Retinal pigment epithelial cell (primary cell): ENCODE measurements at regions not wholly inside any gene's neighbourhood (a gene's known extent, or its start where the extent isn't known, plus 50 kb on each side); places are given as distances from the start of the nearest gene placed in this dataset.

ENCODE experiments used
- DNase-seq: peaks from one replicate; pipeline ENCODE4 v3.0.0-alpha.2; 2010; ENCODE audit warnings: low read depth
- H3K4me3 ChIP-seq: 2 replicates; pipeline ENCODE4 v1.5.1; 2011; ENCODE audit warnings: mild to moderate bottlenecking, low read length, control low read depth, moderate library complexity
- TF ChIP-seq, protein P1 (sequence below): conservative IDR thresholded peaks from 2 replicates; pipeline ENCODE4 v1.5.1; 2011; ENCODE audit warnings: low read depth, low read length, control low read depth, inconsistent platforms

DNA sequence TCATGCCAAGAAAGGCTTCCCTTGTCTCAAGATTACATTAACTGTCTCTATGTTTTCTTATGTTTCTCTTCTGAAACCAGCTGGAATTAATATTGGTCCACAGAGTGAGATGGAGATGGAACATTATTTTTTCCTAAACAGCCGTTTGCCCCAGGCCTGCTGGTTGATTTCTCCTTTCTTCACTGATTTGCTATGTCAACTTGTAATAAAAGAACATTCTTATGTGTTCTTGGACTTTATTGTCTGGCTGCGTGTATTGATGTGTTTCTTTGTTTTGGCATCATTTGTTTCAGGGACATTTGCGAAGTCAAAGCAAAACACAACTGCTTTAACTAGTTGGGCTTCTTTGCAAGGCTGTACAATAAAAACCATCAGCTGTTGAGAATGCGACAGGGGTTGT, 168.5 kb downstream of the FAM43A start:
- TF ChIP-seq, protein P1, sequence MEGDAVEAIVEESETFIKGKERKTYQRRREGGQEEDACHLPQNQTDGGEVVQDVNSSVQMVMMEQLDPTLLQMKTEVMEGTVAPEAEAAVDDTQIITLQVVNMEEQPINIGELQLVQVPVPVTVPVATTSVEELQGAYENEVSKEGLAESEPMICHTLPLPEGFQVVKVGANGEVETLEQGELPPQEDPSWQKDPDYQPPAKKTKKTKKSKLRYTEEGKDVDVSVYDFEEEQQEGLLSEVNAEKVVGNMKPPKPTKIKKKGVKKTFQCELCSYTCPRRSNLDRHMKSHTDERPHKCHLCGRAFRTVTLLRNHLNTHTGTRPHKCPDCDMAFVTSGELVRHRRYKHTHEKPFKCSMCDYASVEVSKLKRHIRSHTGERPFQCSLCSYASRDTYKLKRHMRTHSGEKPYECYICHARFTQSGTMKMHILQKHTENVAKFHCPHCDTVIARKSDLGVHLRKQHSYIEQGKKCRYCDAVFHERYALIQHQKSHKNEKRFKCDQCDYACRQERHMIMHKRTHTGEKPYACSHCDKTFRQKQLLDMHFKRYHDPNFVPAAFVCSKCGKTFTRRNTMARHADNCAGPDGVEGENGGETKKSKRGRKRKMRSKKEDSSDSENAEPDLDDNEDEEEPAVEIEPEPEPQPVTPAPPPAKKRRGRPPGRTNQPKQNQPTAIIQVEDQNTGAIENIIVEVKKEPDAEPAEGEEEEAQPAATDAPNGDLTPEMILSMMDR: no peak
- no peak for DNase-seq
- no peak overlapping the region for H3K4me3 ChIP-seq

DNA sequence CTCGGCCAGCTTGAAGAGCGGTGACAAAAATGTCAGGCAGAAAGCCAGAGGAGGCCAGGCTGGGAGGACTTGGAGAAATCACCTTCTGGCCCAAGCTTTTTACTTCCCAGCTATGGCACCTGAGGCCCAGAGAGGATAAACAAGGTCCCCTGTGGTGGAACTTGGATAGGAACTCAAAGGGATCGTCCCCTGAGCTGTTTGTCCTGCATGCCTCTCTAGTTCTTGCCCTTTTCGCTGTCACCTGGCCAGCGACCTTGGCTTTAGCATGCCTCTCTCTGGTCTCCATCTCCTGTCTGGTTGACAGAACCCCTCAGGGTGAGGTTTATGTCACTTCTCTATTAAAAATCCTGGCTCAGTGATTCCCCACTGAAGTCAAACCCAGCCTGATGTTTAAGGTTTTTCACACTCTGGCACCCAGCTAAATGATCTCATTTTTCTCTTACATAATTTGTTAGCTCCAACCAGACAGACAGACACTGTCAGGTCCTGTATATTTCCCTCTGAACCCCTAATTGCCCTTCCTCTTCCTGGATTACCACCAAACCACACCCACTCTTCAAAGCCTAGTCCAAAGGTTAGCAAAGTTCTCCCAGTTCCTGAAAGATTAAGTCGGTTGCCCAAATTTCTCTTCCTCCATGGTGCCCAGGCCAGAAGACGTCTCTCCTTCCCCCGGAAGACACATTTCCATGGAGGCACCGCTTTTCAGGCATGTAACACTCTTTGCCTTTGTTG, 169.1 kb downstream of the FAM43A start:
- no peak for DNase-seq
- TF ChIP-seq, protein P1: no peak
- no peak overlapping the region for H3K4me3 ChIP-seq

DNA sequence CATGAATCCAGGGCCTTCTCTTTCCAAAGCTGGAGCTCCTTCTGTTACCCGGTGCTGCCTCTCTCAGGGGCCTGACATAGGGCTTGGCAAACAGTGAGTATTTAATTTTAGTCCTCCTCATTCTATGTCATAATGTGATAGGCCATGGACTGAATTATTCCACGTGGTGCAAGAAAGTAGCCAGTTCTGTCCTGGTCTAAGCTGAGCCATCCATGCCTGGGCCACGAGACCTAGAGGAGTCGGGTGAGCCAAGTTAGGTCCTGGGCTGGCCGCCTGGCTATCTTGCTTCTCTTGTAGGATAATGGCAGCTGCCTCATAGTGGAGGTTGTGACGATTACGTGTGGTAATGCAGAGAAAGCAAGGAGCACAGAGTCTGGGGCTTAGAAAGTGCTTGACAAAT, 170.6 kb downstream of the FAM43A start:
- TF ChIP-seq, protein P1: no peak
- DNase-seq: no peak
- H3K4me3 ChIP-seq: no peak overlapping the region

DNA sequence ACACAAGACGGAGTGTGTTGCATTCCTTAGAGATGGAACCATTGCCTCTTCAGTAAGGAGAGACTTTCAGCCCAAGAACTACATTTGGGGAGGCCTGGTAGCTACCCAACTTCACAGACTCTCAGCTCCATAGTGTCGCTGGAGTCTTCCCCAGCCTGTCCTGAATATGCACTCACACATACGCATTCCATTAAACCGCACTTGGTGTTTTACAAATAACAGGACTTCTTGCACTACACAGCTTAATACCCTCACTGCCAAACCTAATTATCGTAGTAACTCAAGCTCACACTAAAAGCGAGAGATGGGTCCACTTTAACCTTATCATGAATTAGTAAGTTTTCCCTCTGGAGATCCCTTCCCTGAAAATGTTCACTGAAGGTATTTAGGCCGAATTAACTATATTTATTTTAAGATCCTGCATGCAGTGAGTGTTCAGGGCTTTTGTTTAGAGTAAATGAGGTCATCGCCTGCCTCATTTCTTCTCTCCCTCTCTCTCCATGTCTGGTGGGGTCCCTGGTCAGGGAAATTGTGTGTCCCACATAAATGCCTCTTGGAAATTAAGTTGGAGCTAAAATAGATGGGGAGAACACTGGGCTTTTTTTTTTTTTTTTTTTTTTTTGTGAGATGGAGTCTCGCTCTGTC, 171.9 kb downstream of the FAM43A start:
- H3K4me3 ChIP-seq: no peak overlapping the region
- DNase-seq: no peak
- TF ChIP-seq, protein P1: no peak

DNA sequence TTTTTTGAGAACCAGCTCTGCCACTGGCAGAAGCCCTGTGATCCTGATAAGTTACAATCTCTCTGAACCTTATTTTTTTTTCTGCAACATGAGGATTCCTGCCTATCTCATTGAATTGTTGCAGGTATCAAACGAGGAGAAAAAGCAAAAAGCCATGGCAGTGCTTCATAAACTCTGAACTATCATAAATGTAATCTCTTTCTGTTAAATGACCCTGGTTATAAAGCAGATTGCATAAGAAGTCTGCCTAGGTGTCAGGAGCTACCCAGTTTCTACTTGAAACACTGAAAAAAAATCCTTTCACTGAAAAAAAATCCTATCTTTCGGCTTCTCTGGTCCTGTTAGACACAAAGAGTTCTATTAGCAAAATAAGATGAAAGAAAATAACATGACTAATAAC, 172.7 kb downstream of the FAM43A start:
- TF ChIP-seq, protein P1: no peak
- H3K4me3 ChIP-seq: no peak overlapping the region
- no peak for DNase-seq

DNA sequence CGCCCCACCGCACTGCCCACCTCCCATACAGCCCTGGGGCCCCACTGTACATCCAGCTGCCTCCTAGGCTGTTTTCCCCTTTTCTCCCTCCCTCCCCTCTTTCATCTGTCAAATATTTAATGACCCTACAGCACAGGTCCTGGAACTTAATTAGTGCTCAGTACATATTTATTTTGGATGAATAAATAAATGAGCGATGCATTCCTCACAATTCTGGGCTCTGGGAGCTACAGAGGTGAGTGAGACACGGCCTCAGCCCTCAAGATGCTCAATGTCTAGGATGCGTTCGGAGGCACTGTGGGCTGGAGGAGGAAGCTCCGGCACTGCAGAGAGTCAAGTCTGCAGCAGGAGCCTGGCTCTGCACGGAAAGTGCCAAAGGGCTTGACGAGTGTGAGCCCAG, 175.0 kb downstream of the FAM43A start:
- DNase-seq: no peak
- TF ChIP-seq, protein P1: no peak
- H3K4me3 ChIP-seq: no peak overlapping the region

DNA sequence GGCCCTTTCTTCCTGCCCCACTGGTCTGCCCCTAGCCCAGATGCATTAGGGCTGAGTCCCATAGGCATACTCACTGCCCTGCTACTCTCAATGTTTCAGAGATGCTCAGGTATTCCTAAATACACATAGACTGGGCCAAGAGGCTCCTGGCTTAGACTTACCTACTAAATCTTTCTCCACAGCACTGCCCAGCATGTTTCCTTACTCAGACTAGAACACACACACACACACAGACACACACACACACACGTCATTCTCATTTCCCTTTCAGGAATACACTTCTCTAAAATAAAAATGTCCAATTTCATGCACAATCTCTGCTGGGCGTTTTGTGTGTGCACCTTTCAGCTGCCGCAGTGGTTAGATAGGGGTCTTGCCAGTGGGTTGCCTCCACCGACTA, 175.7 kb downstream of the FAM43A start:
- DNase-seq: no peak
- no peak overlapping the region for H3K4me3 ChIP-seq
- TF ChIP-seq, protein P1: no peak
